NT2/D1 (cell line): ENCODE measurements at regions not wholly inside any gene's neighbourhood (a gene's known extent, or its start where the extent isn't known, plus 50 kb on each side); places are given as distances from the start of the nearest gene placed in this dataset.
"Not testable (repeated sequence)": the region's sequence is repeated elsewhere in the genome, so short reads cannot be mapped to it uniquely, and the experiment has no call there.

Source experiments
- DNase-seq: peaks from one replicate; pipeline ENCODE4 v3.0.0-alpha.2; 2011; ENCODE audit warnings: low read depth, low spot score
- H3K27me3 ChIP-seq: 2 replicates; pipeline ENCODE4 v1.6.0; 2011; ENCODE audit warnings: mild to moderate bottlenecking; ENCODE audit not compliant: insufficient read length, insufficient read depth
- H3K36me3 ChIP-seq: 2 replicates; pipeline ENCODE4 v1.6.1; 2011; ENCODE audit warnings: mild to moderate bottlenecking, low read length, mixed read lengths; ENCODE audit not compliant: insufficient read depth, insufficient read length
- H3K4me1 ChIP-seq: 2 replicates; pipeline ENCODE4 v1.5.1; 2011; ENCODE audit not compliant: insufficient read depth, insufficient read length
- H3K4me3 ChIP-seq: 2 replicates; pipeline ENCODE4 v1.5.1; 2011; ENCODE audit warnings: low read depth; ENCODE audit not compliant: insufficient read length
- H3K9ac ChIP-seq: 2 replicates; pipeline ENCODE4 v1.6.0; 2011; ENCODE audit warnings: low read depth; ENCODE audit not compliant: insufficient read length
- H3K9me3 ChIP-seq: 2 replicates; pipeline ENCODE4 v1.5.1; 2011; ENCODE audit warnings: mild to moderate bottlenecking, low read length; ENCODE audit not compliant: insufficient read depth
- SUZ12 ChIP-seq: IDR thresholded peaks from 2 replicates; pipeline ENCODE4 v1.6.1; 2011; ENCODE audit not compliant: insufficient read length, insufficient read depth; ENCODE audit errors: extremely low read depth
- YY1 ChIP-seq: IDR thresholded peaks from 2 replicates; pipeline ENCODE4 v1.6.1; 2011; ENCODE audit not compliant: insufficient read length, insufficient read depth
- ZNF274 ChIP-seq: IDR thresholded peaks from 2 replicates; pipeline ENCODE4 v1.6.1; 2011; ENCODE audit warnings: mild to moderate bottlenecking, low read depth, low read length

- H3K4me1 ChIP-seq: no peaks in the 10 kb centered on the region
- no peaks in the 10 kb centered on the region for H3K27me3 ChIP-seq
- no peaks in the 10 kb centered on the region for H3K36me3 ChIP-seq
- H3K9ac ChIP-seq: no peak overlapping the region
- H3K4me3 ChIP-seq: no peak overlapping the region
- no peak for TF ChIP-seq SUZ12
- TF ChIP-seq YY1: no peak
- no peak for TF ChIP-seq ZNF274
- no peaks in the 10 kb centered on the region for H3K9me3 ChIP-seq
- peak; percentile 32 for DNase-seq
Observed at GRCh38 chr11:91489989-91490388, 734.6 kb upstream of the FAT3 start.

GRCh38 chr11:91483956-91484355, 740.7 kb upstream of the FAT3 start:
- H3K9me3 ChIP-seq, H3K4me3 ChIP-seq, DNase-seq, H3K9ac ChIP-seq, H3K4me1 ChIP-seq, H3K36me3 ChIP-seq, H3K27me3 ChIP-seq: not testable (repeated sequence)

- H3K27me3 ChIP-seq, H3K4me1 ChIP-seq, DNase-seq, H3K4me3 ChIP-seq, H3K9ac ChIP-seq, H3K9me3 ChIP-seq, H3K36me3 ChIP-seq: not testable (repeated sequence)
Observed at GRCh38 chr11:91481875-91482274, 742.7 kb upstream of the FAT3 start.

DNA sequence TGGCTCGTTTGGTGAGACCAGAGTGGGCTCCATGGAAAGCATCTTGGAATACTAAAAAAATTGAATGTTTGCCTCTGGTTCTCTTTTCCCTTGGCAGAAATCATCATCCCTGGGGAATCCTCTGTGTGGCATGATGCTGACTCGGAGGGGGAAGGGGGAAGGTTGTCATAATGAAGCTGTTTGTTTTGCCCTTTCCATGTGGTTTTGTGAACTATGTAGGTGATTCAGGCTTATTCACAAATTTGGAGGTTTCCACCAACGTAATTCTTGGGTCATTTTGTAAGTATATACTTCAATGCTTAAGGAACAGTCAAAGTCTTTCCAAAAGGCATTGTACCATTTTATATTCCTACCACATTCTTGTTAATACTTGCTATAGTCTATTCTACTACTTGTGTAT, 754.0 kb upstream of the FAT3 start:
- TF ChIP-seq SUZ12: no peak
- TF ChIP-seq ZNF274: no peak
- no peak for TF ChIP-seq YY1
- no peaks in the 10 kb centered on the region for H3K4me1 ChIP-seq
- no peaks in the 10 kb centered on the region for H3K9me3 ChIP-seq
- H3K9ac ChIP-seq: no peak overlapping the region
- no peaks in the 10 kb centered on the region for H3K36me3 ChIP-seq
- no peaks in the 10 kb centered on the region for H3K27me3 ChIP-seq
- DNase-seq: no peak
- H3K4me3 ChIP-seq: no peak overlapping the region

- no peak for DNase-seq
- H3K9me3 ChIP-seq: no peaks in the 10 kb centered on the region
- H3K4me3 ChIP-seq: no peak overlapping the region
- no peak overlapping the region for H3K9ac ChIP-seq
- H3K36me3 ChIP-seq: no peaks in the 10 kb centered on the region
- no peaks in the 10 kb centered on the region for H3K4me1 ChIP-seq
- TF ChIP-seq YY1: no peak
- TF ChIP-seq SUZ12: no peak
- no peak for TF ChIP-seq ZNF274
- no peaks in the 10 kb centered on the region for H3K27me3 ChIP-seq
Observed at GRCh38 chr11:91459840-91460239, 764.8 kb upstream of the FAT3 start.

DNA sequence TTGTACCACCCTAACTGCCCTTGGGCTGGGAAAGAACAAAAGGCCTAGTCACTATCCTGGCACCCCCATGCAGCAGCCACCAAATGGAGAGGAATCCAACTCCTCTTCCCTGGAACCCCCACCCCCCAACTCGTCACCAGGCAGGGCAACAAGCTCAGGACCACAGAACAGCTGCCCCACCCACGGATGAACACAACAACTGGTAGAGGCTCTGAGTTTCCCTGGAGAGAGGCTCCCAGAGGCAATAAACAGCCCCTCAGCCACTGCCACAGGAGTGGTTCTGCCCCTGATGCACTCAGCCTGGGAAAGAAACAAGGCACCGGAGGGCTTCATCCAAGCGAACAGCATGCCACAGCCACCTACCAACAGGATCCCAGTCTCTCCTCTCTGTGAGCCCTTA, 778.4 kb upstream of the FAT3 start:
- no peak overlapping the region for H3K9ac ChIP-seq
- no peak for TF ChIP-seq YY1
- no peak for TF ChIP-seq SUZ12
- no peak for TF ChIP-seq ZNF274

GRCh38 chr11:91435694-91436395, 788.8 kb upstream of the FAT3 start:
- Histone ChIP-seq H3K27me3 (no peaks in the 10 kb centered on the region), H3K9ac (no peak overlapping the region), H3K4me1 (no peaks in the 10 kb centered on the region), H3K36me3 (no peaks in the 10 kb centered on the region), H3K4me3 (no peak overlapping the region), H3K9me3 (no peaks in the 10 kb centered on the region)
- TF ChIP-seq YY1 (no peak), ZNF274 (no peak), SUZ12 (no peak)
- DNase-seq: peak; percentile 5

More for the DNA sequence above, 778.4 kb upstream of the FAT3 start:
- H3K36me3 ChIP-seq: no peaks in the 10 kb centered on the region
- DNase-seq: no peak
- H3K4me3 ChIP-seq: no peak overlapping the region
- H3K9me3 ChIP-seq: no peaks in the 10 kb centered on the region; the same call in 1 of the 2 replicates
- no peaks in the 10 kb centered on the region for H3K27me3 ChIP-seq
- H3K4me1 ChIP-seq: no peaks in the 10 kb centered on the region

GRCh38 chr11:91433284-91434010, 791.2 kb upstream of the FAT3 start:
- H3K27me3 ChIP-seq: no peaks in the 10 kb centered on the region
- no peak overlapping the region for H3K9ac ChIP-seq
- H3K4me1 ChIP-seq: no peaks in the 10 kb centered on the region
- no peaks in the 10 kb centered on the region for H3K9me3 ChIP-seq
- TF ChIP-seq YY1: no peak
- TF ChIP-seq SUZ12: no peak
- TF ChIP-seq ZNF274: no peak
- H3K36me3 ChIP-seq: no peaks in the 10 kb centered on the region
- DNase-seq: no peak
- H3K4me3 ChIP-seq: no peak overlapping the region
